IPS-NIHi11 (cell line): ENCODE measurements at regions not wholly inside any gene's neighbourhood (a gene's known extent, or its start where the extent isn't known, plus 50 kb on each side); places are given as distances from the start of the nearest gene placed in this dataset.
"Not testable (repeated sequence)": the region's sequence is repeated elsewhere in the genome, so short reads cannot be mapped to it uniquely, and the experiment has no call there.

Experiments used
- DNase-seq: peaks from one replicate; pipeline ENCODE4 v3.0.0; 2012; ENCODE audit warnings: mixed read lengths, low spot score

DNA sequence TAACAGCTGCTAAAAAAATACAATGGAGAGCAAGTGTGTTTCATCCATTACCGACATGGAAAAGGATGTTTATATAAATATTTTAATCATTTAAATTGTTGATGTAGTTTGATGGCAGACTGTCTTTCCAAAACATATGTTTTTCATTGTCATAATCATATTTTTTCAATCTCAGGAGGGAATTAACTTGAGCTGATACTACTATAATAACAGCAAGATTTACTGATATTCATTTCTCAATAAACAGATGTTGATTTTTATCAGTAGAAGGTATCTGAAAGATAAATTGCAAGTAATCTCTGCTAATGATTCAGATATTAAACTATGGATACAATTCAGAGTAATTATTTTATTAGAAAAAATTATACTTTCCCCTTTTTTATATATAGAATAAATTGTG lies 274.9 kb upstream of the TMEFF2 start:
- no peak for DNase-seq

GRCh38 chr2:192467953-192468660 lies 273.4 kb upstream of the TMEFF2 start:
- no peak for DNase-seq

GRCh38 chr2:192465141-192465540 lies 270.4 kb upstream of the TMEFF2 start:
- no peak for DNase-seq

DNA sequence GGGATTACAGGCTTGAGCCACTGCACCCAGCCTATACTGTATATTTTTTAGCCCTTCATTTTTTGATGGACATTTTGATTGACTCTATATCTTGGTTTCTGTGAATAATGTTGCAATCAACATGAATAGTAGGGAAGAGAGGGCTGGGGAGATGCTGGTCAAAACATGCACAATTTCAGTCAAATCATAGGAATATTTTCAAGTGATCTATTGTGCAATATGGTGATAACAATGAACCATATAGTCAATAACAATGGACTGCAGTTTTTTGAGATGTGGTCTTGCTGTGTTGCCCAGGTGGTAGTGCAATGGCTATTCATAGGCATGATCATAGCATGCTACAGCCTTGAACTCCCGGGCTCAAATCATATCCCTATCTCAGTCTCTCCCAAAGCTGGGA lies 264.7 kb upstream of the TMEFF2 start:
- no peak for DNase-seq

GRCh38 chr2:192448881-192449280 lies 254.1 kb upstream of the TMEFF2 start:
- no peak for DNase-seq

DNA sequence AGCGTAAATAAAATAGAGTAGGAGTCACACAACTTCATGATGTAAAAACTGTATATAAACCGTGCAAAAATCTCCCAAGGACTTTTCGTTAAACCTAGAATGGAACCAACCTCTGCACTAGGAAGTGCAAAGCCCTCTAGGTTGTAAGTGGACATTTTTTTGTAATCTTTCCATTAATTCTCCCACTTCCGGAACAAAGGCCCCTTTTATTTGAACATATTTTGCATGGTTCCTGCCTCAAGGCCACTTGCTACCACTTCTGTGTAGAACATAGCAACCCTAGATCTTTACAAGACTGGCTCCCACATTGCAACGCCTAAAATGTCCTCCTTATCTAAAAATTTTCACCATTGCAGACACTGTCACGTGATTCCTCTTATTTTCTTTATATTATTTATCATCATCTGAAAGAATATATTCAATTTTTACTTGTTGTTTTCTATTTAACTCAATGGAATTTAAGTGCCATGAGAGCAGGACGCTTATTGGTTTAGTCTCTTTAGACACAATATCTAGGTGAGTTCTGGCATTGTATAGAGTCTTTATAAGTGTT lies 249.6 kb upstream of the TMEFF2 start:
- no peak for DNase-seq

DNA sequence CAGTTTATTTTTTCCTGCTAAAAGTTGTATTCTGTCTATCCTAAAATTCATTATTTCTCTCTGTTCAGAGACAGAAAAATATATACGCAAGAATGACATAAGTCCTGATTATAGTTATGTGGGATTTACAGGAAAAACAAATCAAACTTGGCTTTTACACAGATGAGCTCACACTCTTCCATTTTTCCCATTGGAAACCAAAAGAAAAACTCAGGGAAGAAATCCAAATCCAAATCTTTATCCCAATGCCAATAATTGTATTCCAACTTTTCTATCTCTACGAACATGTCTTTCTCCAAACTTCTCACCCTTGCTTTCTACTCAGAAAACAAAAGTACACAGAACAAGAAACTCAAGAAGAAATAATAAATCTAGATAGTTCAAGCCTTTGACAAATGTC lies 249.1 kb upstream of the TMEFF2 start:
- no peak for DNase-seq

GRCh38 chr2:192438239-192438638 lies 243.5 kb upstream of the TMEFF2 start:
- DNase-seq, result no peak

DNA sequence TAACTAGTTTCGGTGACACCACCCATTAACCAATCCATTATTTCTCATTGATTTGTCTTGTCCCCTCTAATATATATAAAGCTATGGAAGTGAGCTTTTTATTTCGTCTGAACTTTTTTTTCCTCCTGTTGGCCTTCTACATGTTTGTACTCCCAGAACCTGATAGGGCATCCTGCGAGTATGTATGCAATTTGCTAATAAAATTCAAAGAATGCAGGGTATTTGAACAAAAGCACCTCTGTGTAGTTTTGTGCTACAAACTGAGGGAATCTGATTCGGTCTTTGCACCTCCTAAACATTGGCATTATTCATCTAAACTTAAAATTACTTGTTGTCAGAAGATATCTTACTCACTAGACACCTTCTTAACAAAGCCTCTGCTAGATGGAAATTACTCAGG lies 242.9 kb upstream of the TMEFF2 start:
- DNase-seq, result no peak

DNA sequence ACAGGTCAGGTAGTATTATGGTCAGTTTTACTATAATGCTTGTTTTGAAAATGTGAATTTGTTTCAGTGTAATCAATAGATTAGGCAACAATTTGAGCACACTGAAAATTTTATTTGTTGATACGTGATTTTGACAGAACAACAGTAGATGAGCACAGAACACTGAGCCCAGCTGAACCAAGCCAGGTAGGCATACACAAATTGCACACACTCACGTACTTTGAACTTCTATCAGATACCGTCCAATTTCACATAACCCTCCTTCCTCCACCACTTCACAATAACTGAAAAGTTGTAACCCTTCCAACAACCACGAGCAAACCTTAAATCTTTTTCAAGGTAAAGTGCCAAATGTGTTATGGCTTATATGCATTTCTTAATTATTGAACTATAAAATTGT lies 229.5 kb upstream of the TMEFF2 start:
- DNase-seq, result no peak

DNA sequence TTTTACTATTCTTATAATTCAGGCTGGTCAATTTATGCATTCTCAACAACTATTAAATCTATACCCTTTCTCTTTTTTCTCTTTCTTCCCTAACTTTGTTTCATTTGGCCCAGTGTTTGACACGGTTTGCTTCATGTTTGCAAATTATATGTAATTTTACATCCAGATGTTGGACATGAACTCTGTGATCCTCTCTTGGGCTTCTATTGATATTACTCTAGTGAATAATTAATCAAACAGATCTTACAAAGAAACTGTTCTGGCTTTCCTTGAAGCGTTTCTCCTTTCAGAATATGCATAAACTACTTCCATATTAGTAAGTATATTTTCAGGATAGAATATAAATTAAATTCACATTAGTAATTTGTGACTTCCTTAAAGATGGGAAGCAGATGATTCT lies 225.1 kb upstream of the TMEFF2 start:
- DNase-seq, result no peak

DNA sequence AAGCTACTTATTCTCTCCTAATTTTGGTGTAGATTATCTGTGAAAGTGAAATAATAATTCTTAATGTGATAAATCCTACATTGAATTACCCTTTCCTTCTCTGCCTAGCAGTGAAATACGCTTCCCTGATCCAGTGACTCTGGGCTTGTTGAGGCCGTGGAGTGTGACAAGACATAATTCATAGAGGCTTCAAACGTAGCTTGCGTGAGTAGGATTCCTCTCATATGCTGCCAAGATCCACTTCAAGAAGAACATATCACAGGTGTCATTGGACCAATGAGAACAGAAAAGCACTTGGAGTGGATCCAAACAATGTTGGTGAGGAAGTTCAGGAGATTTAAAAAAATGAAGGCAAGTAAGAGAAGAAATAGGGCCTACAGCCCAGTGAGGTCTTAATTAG lies 221.3 kb upstream of the TMEFF2 start:
- no peak for DNase-seq

DNA sequence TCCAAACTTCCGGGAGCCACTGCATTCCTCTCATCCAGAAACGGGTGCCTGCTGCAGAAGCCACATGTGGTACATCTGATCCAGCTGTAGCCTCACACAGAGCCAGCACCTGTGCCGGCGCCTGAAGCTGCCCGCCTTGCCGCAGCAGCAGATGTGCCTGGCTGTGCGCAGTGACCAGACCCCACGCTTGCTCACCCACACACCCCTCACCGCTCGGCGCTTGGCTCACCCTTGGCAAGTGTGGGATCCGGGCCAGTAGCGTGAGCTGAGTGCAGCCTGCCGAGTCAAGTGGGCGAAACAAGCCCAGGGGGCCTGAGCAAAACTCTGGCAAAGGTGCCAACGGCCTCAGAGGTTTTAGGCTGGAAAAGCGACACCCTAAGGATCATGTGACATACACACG lies 220.1 kb upstream of the TMEFF2 start:
- no peak for DNase-seq

- DNase-seq, result no peak
Measured at GRCh38 chr2:192413812-192414681, 219.3 kb upstream of the TMEFF2 start.

- not testable (repeated sequence) for DNase-seq
Measured at GRCh38 chr2:192412866-192413265, 218.1 kb upstream of the TMEFF2 start.

GRCh38 chr2:192412394-192412793 lies 217.7 kb upstream of the TMEFF2 start:
- no peak for DNase-seq

- no peak for DNase-seq
Measured at GRCh38 chr2:192411755-192412154, 217.0 kb upstream of the TMEFF2 start.

GRCh38 chr2:192410319-192410718 lies 215.6 kb upstream of the TMEFF2 start:
- DNase-seq, result no peak

GRCh38 chr2:192407692-192408091 lies 213.0 kb upstream of the TMEFF2 start:
- no peak for DNase-seq

- no peak for DNase-seq
Measured at GRCh38 chr2:192398236-192398635, 203.5 kb upstream of the TMEFF2 start.

DNA sequence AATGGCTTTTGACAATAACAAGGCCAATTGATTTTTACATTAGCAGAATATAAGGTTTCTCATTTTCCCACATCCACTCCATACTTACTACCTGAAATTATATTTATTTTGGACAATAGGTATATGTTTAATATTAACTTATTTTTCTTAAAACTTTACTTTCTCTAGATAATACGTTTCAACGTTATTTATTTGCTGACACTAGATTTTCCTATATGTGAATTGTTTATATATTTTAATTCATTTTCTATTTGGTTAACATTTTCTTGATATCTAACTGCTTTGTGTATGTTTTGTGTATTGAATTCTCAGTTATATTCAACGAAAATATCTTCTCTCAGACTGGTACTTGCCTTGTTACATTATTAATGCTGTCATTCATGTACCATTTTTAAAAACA lies 199.9 kb upstream of the TMEFF2 start:
- no peak for DNase-seq

- DNase-seq, result no peak
Measured at GRCh38 chr2:192391041-192391440, 196.3 kb upstream of the TMEFF2 start.

- no peak for DNase-seq
Measured at GRCh38 chr2:192390401-192390800, 195.7 kb upstream of the TMEFF2 start.
